H1 (cell line): ENCODE measurements at regions not wholly inside any gene's neighbourhood (a gene's known extent, or its start where the extent isn't known, plus 50 kb on each side); places are given as distances from the start of the nearest gene placed in this dataset.

ENCODE experiments used
- CTCF ChIA-PET: fragments of 300-600 bp; sonication (Branson Sonifier 250); formaldehyde crosslinking; loops from one replicate; lab custom pipeline; 2021; ENCODE audit not compliant: partially characterized antibody; lab: Charles Lee
- POLR2A ChIA-PET: fragments of 300-600 bp; sonication (Branson Sonifier 250); formaldehyde crosslinking; loops from one replicate; lab custom pipeline; 2021; ENCODE audit warnings: inconsistent platforms; ENCODE audit not compliant: partially characterized antibody; lab: Charles Lee
- DNase-seq, 2 experiments: peaks; one replicate each; pipeline versions ENCODE4 v3.0.0 to v3.0.0-alpha.2; 2010 to 2022; ENCODE audit warnings: low spot score in 2 of 2, low read depth in 1 of 2, mixed read lengths in 1 of 2
- FAIRE-seq: peaks from 2 replicates; lab custom pipeline; 2011; peaks lifted over from hg19 to GRCh38; lab: Jason Lieb, UNC
- H2AFZ ChIP-seq: 2 replicates; pipeline ENCODE4 v1.8.1; 2012; ENCODE audit warnings: low read length, inconsistent platforms
- H2AK5ac ChIP-seq: 2 replicates; pipeline ENCODE4 v1.6.1; 2013; ENCODE audit warnings: low read depth, low read length
- H2BK120ac ChIP-seq: replicated peaks from 2 replicates; pipeline ENCODE3; 2013; ENCODE audit warnings: low read depth, low read length, inconsistent platforms
- H2BK12ac ChIP-seq: 2 replicates; pipeline ENCODE4 v1.6.1; 2013; ENCODE audit warnings: low read depth, low read length
- H2BK15ac ChIP-seq: 2 replicates; pipeline ENCODE4 v1.6.1; 2013; ENCODE audit warnings: low read length
- H2BK20ac ChIP-seq: 2 replicates; pipeline ENCODE4 v1.6.1; 2013; ENCODE audit warnings: low read length
- H2BK5ac ChIP-seq: 2 replicates; pipeline ENCODE4 v1.6.1; 2013; ENCODE audit warnings: low read depth, low read length
- H3K14ac ChIP-seq: 2 replicates; pipeline ENCODE4 v1.6.1; 2013; ENCODE audit warnings: inconsistent platforms; ENCODE audit not compliant: insufficient read length
- H3K18ac ChIP-seq: 2 replicates; pipeline ENCODE4 v1.6.1; 2013; ENCODE audit warnings: low read length; ENCODE audit errors: extremely low read depth
- H3K23ac ChIP-seq: 2 replicates; pipeline ENCODE4 v1.6.1; 2013; ENCODE audit warnings: inconsistent platforms; ENCODE audit not compliant: insufficient read length
- H3K23me2 ChIP-seq: 2 replicates; pipeline ENCODE4 v1.6.1; 2013; ENCODE audit warnings: low read depth, low read length
- H3K27ac ChIP-seq: 2 replicates; pipeline ENCODE4 v1.6.1; 2011; ENCODE audit warnings: low read depth, low read length, inconsistent platforms
- H3K27me3 ChIP-seq, 4 experiments: replicated peaks in 1 of 4; 1 replicate in 1 of 4; 2 replicates in 3 of 4; pipeline versions ENCODE4 v1.6.1 to v1.8.1; 2011 to 2013; ENCODE audit warnings: low read length in 3 of 4, mild to moderate bottlenecking in 3 of 4, inconsistent platforms in 2 of 4, mixed read lengths in 2 of 4, moderate library complexity in 1 of 4; ENCODE audit not compliant: control insufficient read depth in 3 of 4, insufficient read depth in 3 of 4; ENCODE audit errors: extremely low read depth in 1 of 4
- H3K36me3 ChIP-seq, 4 experiments: 2 replicates each; pipeline versions ENCODE4 v1.6.1 to v1.8.1; 2011 to 2013; ENCODE audit warnings: mild to moderate bottlenecking in 4 of 4, low read length in 3 of 4, moderate library complexity in 2 of 4, control low read depth in 1 of 4, inconsistent platforms in 1 of 4; ENCODE audit not compliant: insufficient read depth in 4 of 4, control insufficient read depth in 2 of 4
- H3K4ac ChIP-seq: replicated peaks from 2 replicates; pipeline ENCODE3; 2013; ENCODE audit warnings: low read length, low read depth, mixed read lengths, inconsistent platforms; ENCODE audit not compliant: insufficient read length
- H3K4me1 ChIP-seq, 4 experiments: replicated peaks in 1 of 4; 1 replicate in 1 of 4; 2 replicates in 3 of 4; pipeline versions ENCODE4 v1.6.1 to v1.8.1; 2011 to 2013; ENCODE audit warnings: low read length in 3 of 4, inconsistent platforms in 2 of 4, mixed read lengths in 1 of 4; ENCODE audit not compliant: insufficient read depth in 4 of 4, control insufficient read depth in 3 of 4
- H3K4me2 ChIP-seq, 2 experiments: 2 replicates each; pipeline versions ENCODE4 v1.6.1 to v1.8.1; 2011 to 2013; ENCODE audit warnings: low read depth in 2 of 2, low read length in 2 of 2, control low read depth in 1 of 2, inconsistent platforms in 1 of 2, mild to moderate bottlenecking in 1 of 2; ENCODE audit not compliant: insufficient read depth in 1 of 2
- H3K4me3 ChIP-seq, 4 experiments: fragments of 200-600, 300-600 bp in 1 of 4; sonication (generic), shearing (Covaris generic), sonication (Bioruptor Twin) in 1 of 4; 2 replicates each; pipeline versions ENCODE4 v1.5.1 to v1.8.1; 2011 to 2016; ENCODE audit warnings: low read length in 4 of 4, low read depth in 3 of 4, control low read depth in 2 of 4, inconsistent platforms in 2 of 4, mild to moderate bottlenecking in 2 of 4, mixed read lengths in 1 of 4, moderate library complexity in 1 of 4; ENCODE audit not compliant: insufficient read depth in 2 of 4; ENCODE audit errors: extremely low read depth in 1 of 4
- H3K56ac ChIP-seq: replicated peaks from 2 replicates; pipeline ENCODE3; 2013; ENCODE audit warnings: low read depth, mild to moderate bottlenecking, mixed read lengths, low read length, inconsistent platforms; ENCODE audit not compliant: insufficient read length
- H3K79me1 ChIP-seq: 2 replicates; pipeline ENCODE4 v1.6.1; 2013; ENCODE audit warnings: low read depth, low read length, control low read depth
- H3K79me2 ChIP-seq, 2 experiments: 2 replicates each; pipeline versions ENCODE4 v1.6.1 to v1.8.1; 2012 to 2013; ENCODE audit warnings: low read length in 2 of 2, mild to moderate bottlenecking in 2 of 2, inconsistent platforms in 1 of 2; ENCODE audit not compliant: insufficient read depth in 2 of 2, control insufficient read depth in 1 of 2
- H3K9ac ChIP-seq, 4 experiments: replicated peaks in 1 of 4; 1 replicate in 1 of 4; 2 replicates in 3 of 4; pipeline versions ENCODE4 v1.6.1 to v1.8.1; 2011 to 2013; ENCODE audit warnings: low read depth in 3 of 4, low read length in 3 of 4, control low read depth in 2 of 4, mild to moderate bottlenecking in 2 of 4, moderate library complexity in 2 of 4, inconsistent platforms in 1 of 4; ENCODE audit errors: extremely low read depth in 1 of 4
- H3K9me3 ChIP-seq, 2 experiments: 2 replicates each; pipeline versions ENCODE4 v1.6.1 to v1.8.1; 2012 to 2013; ENCODE audit warnings: mild to moderate bottlenecking in 2 of 2, moderate library complexity in 2 of 2, control low read depth in 1 of 2, inconsistent platforms in 1 of 2, low read depth in 1 of 2, low read length in 1 of 2, mixed read lengths in 1 of 2; ENCODE audit not compliant: insufficient read depth in 2 of 2
- H4K20me1 ChIP-seq, 2 experiments: replicated peaks in 1 of 2; 2 replicates each; pipeline versions ENCODE3 to v1.8.1; 2011 to 2013; ENCODE audit warnings: inconsistent platforms in 2 of 2, low read length in 2 of 2, mild to moderate bottlenecking in 1 of 2; ENCODE audit not compliant: insufficient read depth in 2 of 2, control insufficient read depth in 1 of 2
- H4K5ac ChIP-seq: 2 replicates; pipeline ENCODE4 v1.6.1; 2013; ENCODE audit warnings: low read length, low read depth, mixed read lengths, inconsistent platforms; ENCODE audit not compliant: insufficient read length
- H4K8ac ChIP-seq: 2 replicates; pipeline ENCODE4 v1.8.0; 2013; ENCODE audit warnings: mild to moderate bottlenecking, moderate library complexity, low read length, inconsistent platforms; ENCODE audit not compliant: insufficient read depth; ENCODE audit errors: extremely low read depth
- H4K91ac ChIP-seq: replicated peaks from 2 replicates; pipeline ENCODE3; 2013; ENCODE audit warnings: low read length, mixed read lengths, inconsistent platforms; ENCODE audit not compliant: insufficient read length
- EZH2 ChIP-seq: fragments of 200-600 bp; sonication (generic); IDR thresholded peaks from 2 replicates; pipeline ENCODE4 v1.7.1; 2012; ENCODE audit warnings: low read depth, mild to moderate bottlenecking, moderate library complexity, low read length, inconsistent platforms; ENCODE audit not compliant: severe bottlenecking
- FOSL1 ChIP-seq: IDR thresholded peaks from 2 replicates; pipeline ENCODE4 v1.6.1; 2011; ENCODE audit warnings: mild to moderate bottlenecking, low read depth, low read length, moderate library complexity; ENCODE audit not compliant: insufficient read depth
- HDAC2 ChIP-seq, 2 experiments: fragments of 300-600 bp in 1 of 2; sonication (generic) in 1 of 2; IDR thresholded peaks; 2 replicates each; pipeline ENCODE4 v1.6.1; 2011 to 2012; ENCODE audit warnings: low read depth in 2 of 2, low read length in 2 of 2, mild to moderate bottlenecking in 2 of 2, moderate library complexity in 2 of 2, borderline replicate concordance in 1 of 2, inconsistent platforms in 1 of 2
- NRF1 ChIP-seq: IDR thresholded peaks from 2 replicates; pipeline ENCODE4 v1.6.1; 2011; ENCODE audit warnings: mild to moderate bottlenecking, low read depth, low read length, improper control_type of control experiment
- RBBP5 ChIP-seq: IDR thresholded peaks from 2 replicates; pipeline ENCODE4 v1.7.1; 2012; ENCODE audit warnings: low read depth, mild to moderate bottlenecking, inconsistent platforms, low read length, moderate library complexity, borderline replicate concordance
- RNF2 ChIP-seq: fragments of 200-900, 300-1000 bp; sonication (generic); IDR thresholded peaks from 2 replicates; pipeline ENCODE4 v1.7.1; 2016; ENCODE audit warnings: borderline replicate concordance, low read depth, mild to moderate bottlenecking, antibody characterized with exemption, low read length; ENCODE audit not compliant: poor library complexity, severe bottlenecking; ENCODE audit errors: missing control alignments
- RXRA ChIP-seq: IDR thresholded peaks from 2 replicates; pipeline ENCODE4 v1.6.1; 2011; ENCODE audit warnings: low read depth, mild to moderate bottlenecking, low read length, moderate library complexity; ENCODE audit not compliant: insufficient read depth
- SUZ12 ChIP-seq: fragments of 200-600 bp; sonication (generic); IDR thresholded peaks from 2 replicates; pipeline ENCODE4 v1.6.1; 2012; ENCODE audit warnings: mild to moderate bottlenecking, inconsistent platforms, low read length, moderate library complexity, mixed read lengths
- TCF12 ChIP-seq: IDR thresholded peaks from 2 replicates; pipeline ENCODE4 v1.6.1; 2011; ENCODE audit warnings: low read depth, mild to moderate bottlenecking, low read length
- TF ChIP-seq, protein P1 (sequence below): IDR thresholded peaks from 2 replicates; pipeline ENCODE4 v1.6.1; 2011; ENCODE audit warnings: low read length, improper control_type of control experiment
- TF ChIP-seq, protein P2 (sequence below), 3 experiments: IDR thresholded peaks; 1 replicate in 2 of 3; 2 replicates in 1 of 3; pipeline versions ENCODE4 v1.5.1 to v1.6.1; 2011; ENCODE audit warnings: low read length in 3 of 3, mild to moderate bottlenecking in 3 of 3, inconsistent platforms in 2 of 3, low read depth in 1 of 3, moderate library complexity in 1 of 3; ENCODE audit not compliant: insufficient read depth in 1 of 3; ENCODE audit errors: control extremely low read depth in 1 of 3

DNA sequence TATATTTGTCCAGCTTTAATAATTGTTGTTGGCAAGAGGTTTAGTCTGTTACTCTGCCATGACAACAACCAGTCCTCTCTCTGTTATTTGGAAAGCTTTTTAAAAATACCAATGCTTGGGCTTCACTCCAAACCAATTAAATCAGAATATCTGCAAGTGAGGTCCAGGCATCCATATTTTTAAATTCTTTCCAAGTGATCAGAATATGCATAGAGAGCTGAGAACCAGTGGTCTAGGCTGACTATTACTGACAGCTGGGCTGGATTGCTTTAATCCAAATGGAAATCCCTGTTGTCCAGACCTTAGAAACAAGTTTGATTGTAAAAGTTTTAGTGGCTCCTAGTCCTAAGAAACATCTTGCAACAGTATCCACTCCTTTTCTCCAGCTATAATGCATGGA is 1059.7 kb upstream of the ACVR2A start:
- no peak overlapping the region for H2AK5ac ChIP-seq
- H3K27ac ChIP-seq = no peak overlapping the region
- H2BK5ac ChIP-seq = no peak overlapping the region
- no peaks in the 10 kb centered on the region for H3K79me1 ChIP-seq
- no peaks in the 10 kb centered on the region; a peak in 2 of 8 replicates for H3K36me3 ChIP-seq
- H2BK20ac ChIP-seq = no peak overlapping the region
- H3K56ac ChIP-seq = no peak overlapping the region
- H2AFZ ChIP-seq = no peak overlapping the region
- H3K4me2 ChIP-seq = no peak overlapping the region
- FAIRE-seq (no peak), DNase-seq (no peak)
- H3K79me2 ChIP-seq = no peaks in the 10 kb centered on the region
- H3K18ac ChIP-seq = no peak overlapping the region
- H3K9me3 ChIP-seq = peaks cover 13 to 15% of the 10 kb centered on the region in 2 experiments
- CTCF ChIA-PET = no interaction called here
- no peak overlapping the region for H4K91ac ChIP-seq
- no peak overlapping the region for H3K9ac ChIP-seq
- H3K14ac ChIP-seq = no peak overlapping the region
- H3K23me2 ChIP-seq = no peaks in the 10 kb centered on the region
- no peak overlapping the region for H4K5ac ChIP-seq
- POLR2A ChIA-PET = interaction anchor here (0.6 kb wide), 1 partner anchor 33 kb away, joined by 3 read pairs; no protein-coding TSS in a partner anchor
- H3K23ac ChIP-seq = no peak overlapping the region
- H2BK12ac ChIP-seq = no peak overlapping the region
- no peaks in the 10 kb centered on the region for H3K4me1 ChIP-seq
- no peak overlapping the region for H2BK120ac ChIP-seq
- H2BK15ac ChIP-seq = no peak overlapping the region
- no peak overlapping the region for H4K8ac ChIP-seq
- H3K4ac ChIP-seq = no peak overlapping the region
- H3K4me3 ChIP-seq = no peak overlapping the region
- H3K27me3 ChIP-seq = no peaks in the 10 kb centered on the region
- no peaks in the 10 kb centered on the region for H4K20me1 ChIP-seq
- no peak for TF ChIP-seq TCF12
- no peak for TF ChIP-seq RBBP5
- TF ChIP-seq, protein P1, sequence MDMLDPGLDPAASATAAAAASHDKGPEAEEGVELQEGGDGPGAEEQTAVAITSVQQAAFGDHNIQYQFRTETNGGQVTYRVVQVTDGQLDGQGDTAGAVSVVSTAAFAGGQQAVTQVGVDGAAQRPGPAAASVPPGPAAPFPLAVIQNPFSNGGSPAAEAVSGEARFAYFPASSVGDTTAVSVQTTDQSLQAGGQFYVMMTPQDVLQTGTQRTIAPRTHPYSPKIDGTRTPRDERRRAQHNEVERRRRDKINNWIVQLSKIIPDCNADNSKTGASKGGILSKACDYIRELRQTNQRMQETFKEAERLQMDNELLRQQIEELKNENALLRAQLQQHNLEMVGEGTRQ = no peak
- TF ChIP-seq, protein P2, sequence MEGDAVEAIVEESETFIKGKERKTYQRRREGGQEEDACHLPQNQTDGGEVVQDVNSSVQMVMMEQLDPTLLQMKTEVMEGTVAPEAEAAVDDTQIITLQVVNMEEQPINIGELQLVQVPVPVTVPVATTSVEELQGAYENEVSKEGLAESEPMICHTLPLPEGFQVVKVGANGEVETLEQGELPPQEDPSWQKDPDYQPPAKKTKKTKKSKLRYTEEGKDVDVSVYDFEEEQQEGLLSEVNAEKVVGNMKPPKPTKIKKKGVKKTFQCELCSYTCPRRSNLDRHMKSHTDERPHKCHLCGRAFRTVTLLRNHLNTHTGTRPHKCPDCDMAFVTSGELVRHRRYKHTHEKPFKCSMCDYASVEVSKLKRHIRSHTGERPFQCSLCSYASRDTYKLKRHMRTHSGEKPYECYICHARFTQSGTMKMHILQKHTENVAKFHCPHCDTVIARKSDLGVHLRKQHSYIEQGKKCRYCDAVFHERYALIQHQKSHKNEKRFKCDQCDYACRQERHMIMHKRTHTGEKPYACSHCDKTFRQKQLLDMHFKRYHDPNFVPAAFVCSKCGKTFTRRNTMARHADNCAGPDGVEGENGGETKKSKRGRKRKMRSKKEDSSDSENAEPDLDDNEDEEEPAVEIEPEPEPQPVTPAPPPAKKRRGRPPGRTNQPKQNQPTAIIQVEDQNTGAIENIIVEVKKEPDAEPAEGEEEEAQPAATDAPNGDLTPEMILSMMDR (IDR thresholded peaks at IDR 0.05; ENCODE audit: control extremely low read depth in 1 of 3, insufficient read depth in 1 of 3, low read depth in 1 of 3, low read length in 3 of 3) = no peak
- TF ChIP-seq SUZ12 = no peak
- no peak for TF ChIP-seq FOSL1
- no peak for TF ChIP-seq EZH2
- no peak for TF ChIP-seq NRF1
- no peak for TF ChIP-seq RXRA
- TF ChIP-seq HDAC2 (IDR thresholded peaks at IDR 0.05; ENCODE audit: borderline replicate concordance in 1 of 2, low read depth in 2 of 2, low read length in 2 of 2) = no peak
- no peak for TF ChIP-seq RNF2
